Peyer's patch (tissue), 4 donors: ENCODE measurements at regions not wholly inside any gene's neighbourhood (a gene's known extent, or its start where the extent isn't known, plus 50 kb on each side); places are given as distances from the start of the nearest gene placed in this dataset.

Experiments used
- CTCF ChIP-seq, 6 experiments: fragments of 450-650 bp in 4 of 6; fragments of 200-600 bp in 2 of 6; sonication (generic) in 1 of 6; IDR thresholded peaks; one replicate each; pipeline ENCODE4 v1.5.1; 2017 to 2019; ENCODE audit warnings: antibody characterized with exemption in 6 of 6, mild to moderate bottlenecking in 3 of 6, moderate library complexity in 1 of 6
- POLR2A ChIP-seq, 2 donors: fragments of 450-650 bp; IDR thresholded peaks; one replicate each; pipeline ENCODE4 v1.5.1; 2017; ENCODE audit warnings: antibody characterized with exemption in 2 of 2, mild to moderate bottlenecking in 2 of 2, moderate library complexity in 2 of 2

- TF ChIP-seq CTCF (IDR thresholded peaks at IDR 0.05), result no peak
- TF ChIP-seq POLR2A (IDR thresholded peaks at IDR 0.05), result no peak
Measured at GRCh38 chr18:47334966-47335365, 83.5 kb upstream of the SKOR2 start.
